ENCODE measurements at regions not wholly inside any gene's neighbourhood (a gene's known extent, or its start where the extent isn't known, plus 50 kb on each side); places are given as distances from the start of the nearest gene placed in this dataset.

- intact Hi-C loops (cut with micrococcal nuclease; ENCODE audit: unreplicated experiment): no loop called here
- no TSS peak for BruUV-seq (replicated peaks)
- CTCF ChIA-PET: no interaction called here
Measured at GRCh38 chr13:48857576-48857975, 118.1 kb upstream of the FNDC3A start.

GRCh38 chr13:48858122-48858902 lies 117.4 kb upstream of the FNDC3A start:
- CTCF ChIA-PET: no interaction called here
- no peaks in the 10 kb centered on the region for H3K9me3 ChIP-seq (ENCODE audit: low read depth, low read length, poor library complexity, severe bottlenecking)
- H3K27me3 ChIP-seq (replicated peaks; ENCODE audit: insufficient read depth, low read depth, low read length, poor library complexity): no peaks in the 10 kb centered on the region
- TF ChIP-seq CTCF (conservative IDR thresholded peaks at IDR 0.05; ENCODE audit: low read depth, low read length) (no peak), EZH2 (IDR thresholded peaks at IDR 0.05; ENCODE audit: borderline replicate concordance, low read depth, low read length, poor library complexity, severe bottlenecking) (no peak)
- POLR2A ChIA-PET (ENCODE audit: low non-redundant PET): no interaction called here
- no TSS peak for BruUV-seq (replicated peaks)
- no peak for DNase-seq (ENCODE audit: low spot score)
- H3K27ac ChIP-seq (ENCODE audit: low read depth, low read length, poor library complexity, severe bottlenecking): no peak overlapping the region
- H3K4me1 ChIP-seq (ENCODE audit: insufficient read depth, low read length, poor library complexity, severe bottlenecking): no peaks in the 10 kb centered on the region
- intact Hi-C loops (cut with micrococcal nuclease; ENCODE audit: unreplicated experiment): no loop called here
- H3K36me3 ChIP-seq (ENCODE audit: insufficient read depth, low read length, poor library complexity, severe bottlenecking): no peaks in the 10 kb centered on the region
- no peak overlapping the region for H3K4me3 ChIP-seq (ENCODE audit: low read depth, low read length, poor library complexity, severe bottlenecking)

More at GRCh38 chr13:48857576-48857975, 118.1 kb upstream of the FNDC3A start:
- POLR2A ChIA-PET (ENCODE audit: low non-redundant PET): no interaction called here
- Histone ChIP-seq H3K27ac (ENCODE audit: low read depth, low read length, poor library complexity, severe bottlenecking) (no peak overlapping the region), H3K4me3 (ENCODE audit: low read depth, low read length, poor library complexity, severe bottlenecking) (no peak overlapping the region), H3K9me3 (ENCODE audit: low read depth, low read length, poor library complexity, severe bottlenecking) (no peaks in the 10 kb centered on the region), H3K36me3 (ENCODE audit: insufficient read depth, low read length, poor library complexity, severe bottlenecking) (no peaks in the 10 kb centered on the region), H3K4me1 (ENCODE audit: insufficient read depth, low read length, poor library complexity, severe bottlenecking) (no peaks in the 10 kb centered on the region), H3K27me3 (replicated peaks; ENCODE audit: insufficient read depth, low read depth, low read length, poor library complexity) (no peaks in the 10 kb centered on the region)
- no peak for DNase-seq (ENCODE audit: low spot score)
- TF ChIP-seq EZH2 (IDR thresholded peaks at IDR 0.05; ENCODE audit: borderline replicate concordance, low read depth, low read length, poor library complexity, severe bottlenecking) (no peak), CTCF (conservative IDR thresholded peaks at IDR 0.05; ENCODE audit: low read depth, low read length) (no peak)

GRCh38 chr13:48859272-48860105 lies 116.2 kb upstream of the FNDC3A start:
- no peak for DNase-seq (ENCODE audit: low spot score)
- H3K4me3 ChIP-seq (ENCODE audit: low read depth, low read length, poor library complexity, severe bottlenecking): no peak overlapping the region
- H3K36me3 ChIP-seq (ENCODE audit: insufficient read depth, low read length, poor library complexity, severe bottlenecking): no peaks in the 10 kb centered on the region
- intact Hi-C loops (cut with micrococcal nuclease; ENCODE audit: unreplicated experiment): no loop called here
- no peaks in the 10 kb centered on the region for H3K27me3 ChIP-seq (replicated peaks; ENCODE audit: insufficient read depth, low read depth, low read length, poor library complexity)
- no TSS peak for BruUV-seq (replicated peaks)
- H3K4me1 ChIP-seq (ENCODE audit: insufficient read depth, low read length, poor library complexity, severe bottlenecking): no peaks in the 10 kb centered on the region
- no peaks in the 10 kb centered on the region for H3K9me3 ChIP-seq (ENCODE audit: low read depth, low read length, poor library complexity, severe bottlenecking)
- CTCF ChIA-PET: no interaction called here
- TF ChIP-seq CTCF (conservative IDR thresholded peaks at IDR 0.05; ENCODE audit: low read depth, low read length) (no peak), EZH2 (IDR thresholded peaks at IDR 0.05; ENCODE audit: borderline replicate concordance, low read depth, low read length, poor library complexity, severe bottlenecking) (no peak)
- no peak overlapping the region for H3K27ac ChIP-seq (ENCODE audit: low read depth, low read length, poor library complexity, severe bottlenecking)
- POLR2A ChIA-PET (ENCODE audit: low non-redundant PET): no interaction called here
